ENCODE measurements at regions not wholly inside any gene's neighbourhood (a gene's known extent, or its start where the extent isn't known, plus 50 kb on each side); places are given as distances from the start of the nearest gene placed in this dataset.

GRCh38 chr13:72303941-72304746 lies 423.3 kb downstream of the MZT1 start:
- TF ChIP-seq EZH2phosphoT487 (IDR thresholded peaks at IDR 0.05; ENCODE audit: borderline replicate concordance) (no peak), CTCF (conservative IDR thresholded peaks at IDR 0.05; ENCODE audit: low read length) (no peak)

Measured in Loucy (cell line).